HepG2 (cell line): ENCODE measurements at regions not wholly inside any gene's neighbourhood (a gene's known extent, or its start where the extent isn't known, plus 50 kb on each side); places are given as distances from the start of the nearest gene placed in this dataset.

Experiments
- ATAC-seq: fragments of 200-7000 bp; cut with Tn5 transposase; 3 replicates; pipeline ENCODE4 v1.9.1; 2020; ENCODE audit warnings: mild to moderate bottlenecking, moderate library complexity
- BruUV-seq: library from RNA; stranded (reverse); fragments of 400-500 nt; replicated peaks from 2 replicates; lab custom pipeline; 2021; lab: Mats Ljungman, UMichigan
- CTCF ChIA-PET: fragments of 300-600 bp; formaldehyde crosslinking; extraction: SDS; loops from one replicate; lab custom pipeline; 2021; ENCODE audit warnings: low total read pairs, inconsistent platforms, low intra/inter-chr PET ratio; lab: Yijun Ruan, JAX
- POLR2A ChIA-PET: fragments of 350-600 bp; sonication (Branson Sonifier 250); formaldehyde crosslinking; loops from one replicate; lab custom pipeline; 2020; ENCODE audit warnings: antibody characterized with exemption, inconsistent platforms; lab: Yijun Ruan, JAX
- DNase-seq: peaks from one replicate; pipeline ENCODE4 v3.0.0-alpha.2; 2015; ENCODE audit warnings: low spot score
- FAIRE-seq: peaks from 3 replicates; lab custom pipeline; 2011; peaks lifted over from hg19 to GRCh38; lab: Jason Lieb, UNC
- H2AFZ ChIP-seq: one replicate; pipeline ENCODE4 v1.6.1; 2011; ENCODE audit warnings: low read length, inconsistent platforms
- H3K27ac ChIP-seq: fragments of 300-600 bp; 3 replicates; pipeline ENCODE4 v1.8.0; 2011; ENCODE audit warnings: mixed run types, mild to moderate bottlenecking, mixed read lengths, low read length, inconsistent platforms; ENCODE audit not compliant: insufficient read depth; ENCODE audit errors: extremely low read length
- H3K27me3 ChIP-seq, 2 experiments: fragments of 200-600 bp in 1 of 2; 2 replicates in 1 of 2; 3 replicates in 1 of 2; pipeline versions ENCODE4 v1.6.0 to v1.8.0; 2011; ENCODE audit warnings: low read length in 2 of 2, mild to moderate bottlenecking in 2 of 2, moderate library complexity in 2 of 2, inconsistent platforms in 1 of 2; ENCODE audit not compliant: insufficient read depth in 2 of 2, control insufficient read depth in 1 of 2
- H3K36me3 ChIP-seq, 2 experiments: fragments of 200-600 bp in 1 of 2; replicated peaks in 1 of 2; 2 replicates in 1 of 2; 3 replicates in 1 of 2; pipeline versions ENCODE4 v1.5.1 to v1.8.0; 2011; ENCODE audit warnings: low read length in 2 of 2, inconsistent platforms in 1 of 2; ENCODE audit not compliant: insufficient read depth in 2 of 2, control insufficient read depth in 1 of 2
- H3K4me1 ChIP-seq: 2 replicates; pipeline ENCODE4 v1.5.1; 2012; ENCODE audit warnings: low read length, inconsistent platforms; ENCODE audit not compliant: insufficient read depth
- H3K4me2 ChIP-seq: 2 replicates; pipeline ENCODE4 v1.6.0; 2011; ENCODE audit warnings: low read depth, low read length, inconsistent platforms
- H3K4me3 ChIP-seq, 3 experiments: fragments of 200-600 bp in 1 of 3; sonication (generic), shearing (Covaris generic) in 1 of 3; replicated peaks in 1 of 3; 2 replicates each; pipeline ENCODE4 v1.5.1; 2011 to 2016; ENCODE audit warnings: low read length in 3 of 3, inconsistent platforms in 2 of 3, low read depth in 2 of 3, mild to moderate bottlenecking in 2 of 3, control low read depth in 1 of 3, mixed read lengths in 1 of 3; ENCODE audit not compliant: insufficient read depth in 1 of 3
- H3K79me2 ChIP-seq: one replicate; pipeline ENCODE4 v1.6.1; 2011; ENCODE audit warnings: low read length, inconsistent platforms; ENCODE audit not compliant: insufficient read depth
- H3K9ac ChIP-seq: 2 replicates; pipeline ENCODE4 v1.6.0; 2011; ENCODE audit warnings: mild to moderate bottlenecking, low read depth, low read length, inconsistent platforms; ENCODE audit not compliant: insufficient read depth
- H3K9me3 ChIP-seq: 2 replicates; pipeline ENCODE4 v1.5.1; 2012; ENCODE audit warnings: mild to moderate bottlenecking, low read length
- H4K20me1 ChIP-seq: 2 replicates; pipeline ENCODE4 v1.6.0; 2011; ENCODE audit warnings: inconsistent platforms, mild to moderate bottlenecking, low read length, moderate library complexity; ENCODE audit not compliant: insufficient read depth
- KDM1A ChIP-seq: IDR thresholded peaks from 2 replicates; pipeline ENCODE4 v1.6.1; 2016; ENCODE audit warnings: missing compliant biosample characterization
- KLF15 ChIP-seq: sonication (generic); formaldehyde crosslinking; IDR thresholded peaks from 2 replicates; pipeline ENCODE4 v1.8.1; 2023; ENCODE audit warnings: borderline replicate concordance, mild to moderate bottlenecking, inconsistent platforms, missing genetic modification reagents, mixed read lengths
- MYPOP ChIP-seq: sonication (generic); formaldehyde crosslinking; IDR thresholded peaks from 2 replicates; pipeline ENCODE4 v1.8.1; 2023; ENCODE audit warnings: mild to moderate bottlenecking, moderate library complexity, missing genetic modification reagents
- PRDM4 ChIP-seq: sonication (generic); formaldehyde crosslinking; IDR thresholded peaks from 2 replicates; pipeline ENCODE4 v1.9.0; 2021; ENCODE audit warnings: missing genetic modification reagents, borderline replicate concordance
- RFXANK ChIP-seq: IDR thresholded peaks from 2 replicates; pipeline ENCODE4 v1.6.1; 2016
- RXRA ChIP-seq: sonication (generic); formaldehyde crosslinking; IDR thresholded peaks from 2 replicates; pipeline ENCODE4 v1.5.1; 2020; ENCODE audit warnings: missing genetic modification reagents
- ZMAT5 ChIP-seq: sonication (generic); formaldehyde crosslinking; IDR thresholded peaks from 2 replicates; pipeline ENCODE4 v1.5.0; 2020; ENCODE audit warnings: mild to moderate bottlenecking, low read depth, missing genetic modification reagents, borderline replicate concordance
- ZNF780A ChIP-seq: sonication (generic); formaldehyde crosslinking; IDR thresholded peaks from 2 replicates; pipeline ENCODE4 v1.8.0; 2022; ENCODE audit warnings: mild to moderate bottlenecking, missing genetic modification reagents, moderate library complexity
- WGBS: methylation state at CpG from one replicate; pipeline ENCODE4 v1.1.6; 2017; ENCODE audit warnings: low lambda C conversion rate; 5-methylcytosine and 5-hydroxymethylcytosine counted together
- in situ Hi-C: cut with HindIII; loops from 2 replicates; pipeline ENCODE4 v1.10.0; 2017; ENCODE audit warnings: low pct_unique_long_range_greater_than_20kb; ENCODE audit not compliant: extremely low pct_ligation_motif_present
- intact Hi-C: fragments of 100-400 bp; cut with micrococcal nuclease; formaldehyde crosslinking; loops from one replicate; pipeline ENCODE4 v1.10.0; 2022; ENCODE audit not compliant: unreplicated experiment

GRCh38 chr3:29065211-29065785 lies 215.6 kb upstream of the RBMS3 start:
- intact Hi-C loops (no loop called here), in situ Hi-C loops (no loop called here)
- H3K9me3 ChIP-seq = peaks cover 81% of the 10 kb centered on the region
- DNase-seq (no peak), FAIRE-seq (no peak), ATAC-seq (no peak)
- H3K79me2 ChIP-seq = no peaks in the 10 kb centered on the region
- BruUV-seq = no TSS peak
- H3K4me2 ChIP-seq = no peak overlapping the region
- H4K20me1 ChIP-seq = no peaks in the 10 kb centered on the region
- H3K9ac ChIP-seq = no peak overlapping the region
- ChIA-PET CTCF (no interaction called here), POLR2A (no interaction called here)
- no peaks in the 10 kb centered on the region for H3K4me1 ChIP-seq
- no peak for TF ChIP-seq KLF15 (CRISPR knock-in tag)
- TF ChIP-seq RFXANK (CRISPR knock-in tag) = no peak
- no peak for TF ChIP-seq ZNF780A (CRISPR knock-in tag)
- no peak for TF ChIP-seq KDM1A (CRISPR knock-in tag)
- no peak for TF ChIP-seq PRDM4 (CRISPR knock-in tag)
- no peak for TF ChIP-seq MYPOP
- TF ChIP-seq RXRA = no peak
- TF ChIP-seq ZMAT5 = no peak
- H3K36me3 ChIP-seq = no peaks in the 10 kb centered on the region
- H3K4me3 ChIP-seq = no peak overlapping the region
- H3K27ac ChIP-seq = no peak overlapping the region
- H3K27me3 ChIP-seq = no peaks in the 10 kb centered on the region
- no peak overlapping the region for H2AFZ ChIP-seq
- WGBS = 6% methylated on average over 2 of the region's 2 CpGs
